Astrocyte (in vitro differentiated cells and primary cell): ENCODE measurements at regions not wholly inside any gene's neighbourhood (a gene's known extent, or its start where the extent isn't known, plus 50 kb on each side); places are given as distances from the start of the nearest gene placed in this dataset.
"Not testable (repeated sequence)": the region's sequence is repeated elsewhere in the genome, so short reads cannot be mapped to it uniquely, and the experiment has no call there.

Experiments used
- DNase-seq: peaks from one replicate; pipeline ENCODE4 v3.0.0-alpha.2; 2010; ENCODE audit warnings: low read depth
- FAIRE-seq: peaks from 2 replicates; lab custom pipeline; 2011; peaks lifted over from hg19 to GRCh38; lab: Jason Lieb, UNC
- H2AFZ ChIP-seq: 2 replicates; pipeline ENCODE4 v1.6.0; 2012; ENCODE audit warnings: low read depth, low read length, inconsistent platforms
- H3K27ac ChIP-seq: 2 replicates; pipeline ENCODE4 v1.5.1; 2011; ENCODE audit warnings: low read depth, low read length, inconsistent platforms
- H3K27me3 ChIP-seq: 2 replicates; pipeline ENCODE4 v1.6.0; 2011; ENCODE audit warnings: low read length, inconsistent platforms; ENCODE audit not compliant: insufficient read depth
- H3K36me3 ChIP-seq: 2 replicates; pipeline ENCODE4 v1.5.1; 2011; ENCODE audit warnings: low read length, inconsistent platforms; ENCODE audit not compliant: insufficient read depth
- H3K4me1 ChIP-seq: 2 replicates; pipeline ENCODE4 v1.5.1; 2011; ENCODE audit warnings: low read length, inconsistent platforms; ENCODE audit not compliant: insufficient read depth
- H3K4me2 ChIP-seq: 2 replicates; pipeline ENCODE4 v1.6.0; 2012; ENCODE audit warnings: low read length, inconsistent platforms
- H3K4me3 ChIP-seq: 2 replicates; pipeline ENCODE4 v1.5.1; 2011; ENCODE audit warnings: low read depth, mild to moderate bottlenecking, low read length, inconsistent platforms; ENCODE audit not compliant: insufficient read depth
- H3K79me2 ChIP-seq: 2 replicates; pipeline ENCODE4 v1.6.0; 2012; ENCODE audit warnings: mild to moderate bottlenecking, low read length, inconsistent platforms; ENCODE audit not compliant: insufficient read depth
- H3K9ac ChIP-seq: 2 replicates; pipeline ENCODE4 v1.6.0; 2012; ENCODE audit warnings: mild to moderate bottlenecking, low read length, inconsistent platforms
- H3K9me3 ChIP-seq: 2 replicates; pipeline ENCODE4 v1.5.1; 2012; ENCODE audit warnings: low read depth, mild to moderate bottlenecking, low read length, inconsistent platforms; ENCODE audit not compliant: insufficient read depth
- H4K20me1 ChIP-seq: 2 replicates; pipeline ENCODE4 v1.6.0; 2012; ENCODE audit warnings: low read length, inconsistent platforms; ENCODE audit not compliant: insufficient read depth
- H3K27ac Mint-ChIP-seq: one replicate; pipeline ENCODE4 v1.8.0; 2021; ENCODE audit warnings: mild to moderate bottlenecking, mixed read lengths; ENCODE audit not compliant: unreplicated experiment
- H3K27me3 Mint-ChIP-seq: one replicate; pipeline ENCODE4 v1.8.0; 2021; ENCODE audit warnings: low read depth, mixed read lengths; ENCODE audit not compliant: unreplicated experiment
- H3K36me3 Mint-ChIP-seq: one replicate; pipeline ENCODE4 v1.8.0; 2021; ENCODE audit warnings: low read depth, mixed read lengths; ENCODE audit not compliant: unreplicated experiment
- H3K4me1 Mint-ChIP-seq: one replicate; pipeline ENCODE4 v1.8.0; 2021; ENCODE audit warnings: low read depth, mixed read lengths; ENCODE audit not compliant: unreplicated experiment
- H3K4me3 Mint-ChIP-seq: one replicate; pipeline ENCODE4 v1.8.0; 2021; ENCODE audit warnings: mild to moderate bottlenecking, moderate library complexity, mixed read lengths; ENCODE audit not compliant: unreplicated experiment
- H3K9me3 Mint-ChIP-seq: one replicate; pipeline ENCODE4 v1.8.0; 2021; ENCODE audit warnings: mild to moderate bottlenecking, mixed read lengths; ENCODE audit not compliant: unreplicated experiment
- CTCF ChIP-seq: IDR thresholded peaks from 2 replicates; pipeline ENCODE4 v1.5.1; 2011; ENCODE audit warnings: low read depth, mild to moderate bottlenecking, inconsistent platforms, low read length, moderate library complexity; ENCODE audit not compliant: insufficient read depth
- EZH2 ChIP-seq: IDR thresholded peaks from 2 replicates; pipeline ENCODE4 v1.6.1; 2012; ENCODE audit warnings: mild to moderate bottlenecking, low read length, inconsistent platforms; ENCODE audit not compliant: insufficient read depth

- Histone ChIP-seq H3K27me3 (no peaks in the 10 kb centered on the region), H3K4me1 (no peaks in the 10 kb centered on the region), H3K79me2 (no peaks in the 10 kb centered on the region), H3K9ac (no peak overlapping the region), H3K4me3 (no peak overlapping the region), H3K4me2 (no peak overlapping the region), H3K9me3 (peaks cover 3% of the 10 kb centered on the region), H3K27ac (no peak overlapping the region), H3K36me3 (no peaks in the 10 kb centered on the region), H2AFZ (no peak overlapping the region), H4K20me1 (no peaks in the 10 kb centered on the region)
- no peak for DNase-seq
- Mint-ChIP-seq H3K27me3 (peaks cover 7% of the 10 kb centered on the region), H3K9me3 (no peaks in the 10 kb centered on the region), H3K4me3 (no peak overlapping the region), H3K4me1 (peaks cover 3% of the 10 kb centered on the region), H3K36me3 (no peaks in the 10 kb centered on the region), H3K27ac (no peak overlapping the region)
- no peak for FAIRE-seq
- TF ChIP-seq CTCF = no peak
These were observed 452.5 kb upstream of the MKI67 start for GRCh38 chr10:128578766-128579165.

GRCh38 chr10:128579280-128579865 is 453.1 kb upstream of the MKI67 start:
- Histone ChIP-seq H3K79me2 (no peaks in the 10 kb centered on the region), H3K4me3 (no peak overlapping the region), H3K27me3 (no peaks in the 10 kb centered on the region), H3K36me3 (no peaks in the 10 kb centered on the region), H3K27ac (no peak overlapping the region), H3K9me3 (peaks cover 3% of the 10 kb centered on the region), H3K4me1 (no peaks in the 10 kb centered on the region), H2AFZ (no peak overlapping the region), H4K20me1 (no peaks in the 10 kb centered on the region), H3K4me2 (no peak overlapping the region), H3K9ac (no peak overlapping the region)
- TF ChIP-seq EZH2 (no peak), CTCF (no peak)
- peaks cover 4% of the 10 kb centered on the region for H3K27me3 Mint-ChIP-seq
- peaks cover 3% of the 10 kb centered on the region for H3K4me1 Mint-ChIP-seq
- no peaks in the 10 kb centered on the region for H3K36me3 Mint-ChIP-seq
- no peaks in the 10 kb centered on the region for H3K9me3 Mint-ChIP-seq
- no peak overlapping the region for H3K27ac Mint-ChIP-seq
- FAIRE-seq = no peak
- no peak overlapping the region for H3K4me3 Mint-ChIP-seq
- DNase-seq = no peak

- Mint-ChIP-seq H3K27me3 (peaks cover 4% of the 10 kb centered on the region), H3K4me1 (peaks cover 3% of the 10 kb centered on the region), H3K9me3 (no peaks in the 10 kb centered on the region), H3K4me3 (no peak overlapping the region), H3K27ac (no peak overlapping the region), H3K36me3 (no peaks in the 10 kb centered on the region)
- no peaks in the 10 kb centered on the region for H3K36me3 ChIP-seq
- no peaks in the 10 kb centered on the region for H3K27me3 ChIP-seq
- H3K27ac ChIP-seq = no peak overlapping the region
- DNase-seq = no peak
- H3K9ac ChIP-seq = no peak overlapping the region
- no peak for TF ChIP-seq CTCF
- TF ChIP-seq EZH2 = no peak
- H3K9me3 ChIP-seq = peaks cover 3% of the 10 kb centered on the region
- H3K4me3 ChIP-seq = no peak overlapping the region
- H3K4me2 ChIP-seq = no peak overlapping the region
- FAIRE-seq = no peak
- H2AFZ ChIP-seq = no peak overlapping the region
- no peaks in the 10 kb centered on the region for H3K4me1 ChIP-seq
- no peaks in the 10 kb centered on the region for H3K79me2 ChIP-seq
- no peaks in the 10 kb centered on the region for H4K20me1 ChIP-seq
These were observed 453.7 kb upstream of the MKI67 start for GRCh38 chr10:128579901-128580300.

- H3K27me3 Mint-ChIP-seq, H3K4me1 ChIP-seq, H3K9me3 ChIP-seq, H2AFZ ChIP-seq, H3K36me3 ChIP-seq, H3K4me1 Mint-ChIP-seq, H3K4me3 ChIP-seq, H3K4me2 ChIP-seq, DNase-seq, H3K79me2 ChIP-seq, H3K4me3 Mint-ChIP-seq, H3K27me3 ChIP-seq, FAIRE-seq, H3K27ac Mint-ChIP-seq, H3K9ac ChIP-seq, H3K9me3 Mint-ChIP-seq, H3K27ac ChIP-seq, H3K36me3 Mint-ChIP-seq, H4K20me1 ChIP-seq: not testable (repeated sequence)
These were observed 456.9 kb upstream of the MKI67 start for GRCh38 chr10:128583125-128583524.
